Right kidney (tissue), 1 donor: ENCODE measurements at regions not wholly inside any gene's neighbourhood (a gene's known extent, or its start where the extent isn't known, plus 50 kb on each side); places are given as distances from the start of the nearest gene placed in this dataset.
"Not testable (repeated sequence)": the region's sequence is repeated elsewhere in the genome, so short reads cannot be mapped to it uniquely, and the experiment has no call there.

Experiments used
- DNase-seq: peaks from one replicate; pipeline ENCODE4 v3.0.0-alpha.2; 2016

GRCh38 chr4:85166318-85166717 lies 199.8 kb upstream of the WDFY3 start:
- DNase-seq = no peak

DNA sequence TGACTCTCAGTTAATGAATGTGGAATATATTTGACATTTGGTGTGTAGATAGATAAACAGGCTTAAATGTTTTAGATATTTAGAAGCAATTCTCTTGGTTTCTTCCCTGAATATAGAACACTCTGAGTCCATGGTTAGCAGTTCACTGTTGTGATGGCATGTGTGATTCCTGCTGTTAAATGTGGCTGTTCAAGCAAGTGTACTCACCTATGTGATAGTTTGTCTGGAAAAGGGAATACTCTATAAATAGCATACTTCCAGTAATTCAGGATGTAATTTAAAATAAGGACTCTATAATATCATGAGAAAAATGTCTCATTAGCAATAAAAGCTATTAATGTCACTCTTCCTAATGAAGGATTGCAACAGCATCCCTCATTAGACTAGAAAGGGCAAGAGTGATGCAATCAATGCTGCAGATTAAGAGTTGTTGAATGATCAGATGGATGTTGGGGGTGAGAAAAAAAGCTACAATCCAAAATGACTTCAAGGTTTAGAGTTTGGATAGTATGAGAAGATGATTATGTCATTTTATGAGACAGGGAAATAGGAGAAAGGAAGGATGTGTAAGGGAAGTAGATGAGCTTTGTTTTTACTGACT lies 201.8 kb upstream of the WDFY3 start:
- no peak for DNase-seq

- no peak for DNase-seq
Observed at GRCh38 chr4:85170241-85170640, 203.8 kb upstream of the WDFY3 start.

- DNase-seq = no peak
Observed at GRCh38 chr4:85175190-85175589, 208.7 kb upstream of the WDFY3 start.

DNA sequence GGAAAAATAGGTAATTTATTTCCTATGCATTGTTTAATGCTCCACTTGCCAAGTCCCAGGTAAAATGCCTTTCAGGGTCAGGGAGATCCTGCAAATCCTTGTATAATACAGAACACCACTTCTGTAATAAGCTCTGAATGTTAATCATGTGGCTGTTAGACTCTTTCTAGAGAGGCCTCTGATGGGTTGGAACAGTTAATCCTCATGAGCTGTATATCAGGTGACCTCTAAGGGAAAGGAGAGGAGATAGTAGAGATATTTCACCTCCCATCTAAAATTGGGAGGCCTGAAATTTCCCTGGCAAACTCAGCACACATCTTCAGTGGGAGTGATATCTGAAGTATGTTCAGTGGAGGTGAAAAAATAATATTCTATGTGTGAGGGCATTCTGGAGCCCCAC lies 210.6 kb upstream of the WDFY3 start:
- DNase-seq = no peak

DNA sequence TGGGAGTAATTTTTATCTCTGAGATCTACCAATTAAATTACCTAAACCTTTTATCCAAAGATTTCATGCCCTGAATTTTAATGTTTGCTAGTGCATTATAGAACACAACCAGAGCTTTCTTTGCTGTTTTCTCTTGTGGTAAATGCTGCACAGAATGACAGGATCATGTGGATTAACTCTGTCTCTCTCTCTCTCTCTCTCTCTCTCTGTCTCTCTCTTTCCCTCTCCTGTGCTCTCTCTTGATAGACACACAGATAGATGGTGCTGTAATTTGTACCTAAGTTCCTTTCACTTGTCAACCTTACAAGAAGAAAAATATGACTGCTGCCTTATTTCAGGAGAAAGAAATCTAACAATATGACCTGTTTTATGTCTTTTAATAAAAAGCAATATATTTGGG lies 211.2 kb upstream of the WDFY3 start:
- DNase-seq = no peak

GRCh38 chr4:85180533-85180932 lies 214.0 kb upstream of the WDFY3 start:
- no peak for DNase-seq

DNA sequence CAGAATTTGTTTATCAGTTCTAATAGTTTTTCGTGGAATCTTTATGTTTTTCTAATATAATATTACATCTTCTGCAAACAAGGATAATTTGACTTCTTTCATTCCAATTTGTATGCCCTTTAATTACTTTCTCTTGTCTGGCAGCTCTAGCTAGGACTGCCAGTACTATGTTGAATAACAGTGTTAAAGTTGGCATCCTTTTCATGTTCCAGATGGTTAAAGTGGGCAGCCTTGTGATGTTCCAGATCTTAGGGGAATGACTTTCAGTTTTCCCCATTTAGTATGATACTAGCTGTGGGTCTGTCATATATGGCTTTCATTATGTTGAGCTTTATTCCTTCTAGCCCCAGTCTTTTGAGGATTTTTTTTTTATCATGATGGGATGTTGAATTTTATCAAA lies 220.6 kb upstream of the WDFY3 start:
- no peak for DNase-seq

DNA sequence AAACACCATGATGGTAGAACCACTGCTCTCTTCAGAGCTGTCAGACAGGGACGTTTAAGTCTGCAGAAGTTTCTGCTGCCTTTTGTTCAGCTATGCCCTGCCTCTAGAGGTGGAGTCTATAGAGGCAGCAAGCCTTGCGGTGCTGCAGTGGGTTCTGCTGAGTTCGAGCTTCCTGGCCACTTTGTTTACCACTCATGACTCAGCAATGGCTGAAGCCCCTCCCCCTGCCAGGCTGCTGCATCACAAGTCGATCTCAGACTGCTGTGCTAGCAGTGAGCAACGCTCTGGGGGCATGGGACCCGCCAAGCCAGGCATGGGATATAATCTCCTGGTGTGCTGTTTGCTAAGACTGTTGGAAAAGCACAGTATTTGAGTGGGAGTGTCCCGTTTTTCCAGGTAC lies 229.5 kb upstream of the WDFY3 start:
- not testable (repeated sequence) for DNase-seq

DNA sequence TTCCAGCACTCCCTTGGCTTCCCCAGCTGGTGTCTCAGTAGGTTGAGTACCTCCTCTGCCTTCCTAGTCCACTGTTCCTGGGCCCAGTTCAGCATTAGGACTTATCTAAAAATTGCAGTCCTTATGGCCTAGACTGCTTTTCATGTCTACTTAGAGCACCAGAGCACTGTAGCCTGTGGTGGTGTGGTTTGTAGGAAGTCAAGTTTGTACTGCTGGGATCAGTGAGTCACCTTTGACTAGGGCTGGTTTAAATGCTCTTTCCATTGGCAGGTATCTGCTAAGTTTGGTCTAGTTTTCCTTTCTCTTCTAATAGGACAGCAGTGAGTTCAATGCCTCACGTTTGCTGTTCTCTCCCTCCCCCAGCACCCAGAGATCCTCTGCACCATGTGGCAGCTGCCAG lies 233.6 kb upstream of the WDFY3 start:
- DNase-seq = no peak

DNA sequence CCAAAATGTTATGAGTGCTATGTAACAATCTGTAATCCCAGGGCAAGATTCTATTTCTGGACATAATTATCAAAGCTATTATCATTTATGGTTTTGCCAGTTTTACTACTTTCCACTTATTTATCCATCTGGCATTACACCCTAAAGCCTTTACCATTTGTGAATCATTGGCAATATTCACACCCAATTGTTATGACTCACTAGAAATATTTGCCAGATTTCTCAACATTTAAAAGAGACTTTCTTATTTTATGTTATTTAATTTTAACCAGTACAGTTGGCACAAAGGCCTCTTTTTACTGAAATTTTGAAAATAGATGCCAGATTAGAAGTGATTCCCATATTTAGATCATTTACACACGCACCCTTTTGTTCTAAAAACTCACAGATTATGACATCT lies 242.7 kb upstream of the WDFY3 start:
- DNase-seq = no peak

GRCh38 chr4:85210353-85210752 lies 243.9 kb upstream of the WDFY3 start:
- DNase-seq = no peak

GRCh38 chr4:85216571-85216970 lies 250.1 kb upstream of the WDFY3 start:
- not testable (repeated sequence) for DNase-seq

- no peak for DNase-seq
Observed at GRCh38 chr4:85218756-85219155, 252.3 kb upstream of the WDFY3 start.

DNA sequence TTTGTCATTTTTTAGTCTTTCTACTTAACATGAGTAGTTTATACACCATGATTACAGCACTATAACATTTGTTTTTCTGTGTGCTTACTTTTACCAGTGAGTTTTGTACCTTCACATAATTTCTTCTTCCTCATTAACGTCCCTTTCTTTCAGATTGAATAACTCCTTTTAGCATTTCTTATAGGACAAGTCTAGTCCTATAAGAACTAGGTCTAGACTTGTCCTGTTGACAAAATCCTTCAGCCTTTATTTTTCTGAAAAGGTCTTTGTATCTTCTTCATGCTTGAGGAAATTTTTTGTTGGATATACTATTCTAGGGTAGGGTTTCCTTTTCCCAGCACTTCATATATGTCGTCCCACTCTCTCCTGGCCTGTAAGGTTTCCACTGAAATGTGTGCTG lies 253.3 kb upstream of the ARHGAP24 start:
- no peak for DNase-seq

DNA sequence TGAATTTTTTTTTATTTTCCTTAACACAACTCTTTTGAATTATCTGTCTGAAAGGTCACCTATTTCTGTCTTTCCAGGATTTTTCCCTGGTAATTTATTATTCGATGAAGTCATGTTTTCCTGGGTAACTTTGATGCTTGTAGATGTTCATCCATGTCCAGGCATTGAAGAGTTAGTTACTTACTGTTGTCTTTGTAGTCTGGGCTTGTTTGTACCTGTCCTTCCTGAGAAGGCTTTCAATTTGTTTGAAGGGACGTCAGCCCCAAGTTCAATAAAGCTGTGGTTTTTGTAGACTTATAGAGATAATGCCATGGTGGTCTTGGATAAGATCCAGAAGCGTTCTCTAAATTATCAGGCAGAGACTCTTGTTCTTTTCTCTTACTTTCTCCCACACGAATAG lies 252.4 kb upstream of the ARHGAP24 start:
- DNase-seq = no peak

GRCh38 chr4:85228264-85228663 lies 246.7 kb upstream of the ARHGAP24 start:
- DNase-seq = no peak

- no peak for DNase-seq
Observed at GRCh38 chr4:85233516-85233915, 241.4 kb upstream of the ARHGAP24 start.

- DNase-seq = no peak
Observed at GRCh38 chr4:85243857-85244256, 231.1 kb upstream of the ARHGAP24 start.

DNA sequence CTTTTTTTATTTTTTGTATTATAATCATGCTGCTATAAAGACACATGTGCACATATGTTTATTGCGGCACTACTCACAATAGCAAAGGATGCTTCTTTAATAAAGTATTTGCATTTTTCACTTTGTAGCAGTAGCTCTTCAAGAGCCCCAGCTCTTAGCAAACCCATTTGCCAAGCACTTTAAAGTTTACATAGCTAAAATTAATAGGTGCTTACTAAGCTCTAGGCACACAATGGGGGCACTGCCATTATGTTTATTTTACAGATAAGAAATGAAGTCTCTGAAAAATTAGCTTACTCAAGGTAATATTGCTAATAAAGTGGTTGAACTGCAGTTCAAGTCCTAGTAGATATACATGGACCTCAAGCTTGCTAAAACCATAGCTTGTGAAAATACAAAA lies 230.3 kb upstream of the ARHGAP24 start:
- no peak for DNase-seq

- no peak for DNase-seq
Observed at GRCh38 chr4:85246055-85246454, 228.9 kb upstream of the ARHGAP24 start.

- DNase-seq = no peak
Observed at GRCh38 chr4:85250852-85251251, 224.1 kb upstream of the ARHGAP24 start.

DNA sequence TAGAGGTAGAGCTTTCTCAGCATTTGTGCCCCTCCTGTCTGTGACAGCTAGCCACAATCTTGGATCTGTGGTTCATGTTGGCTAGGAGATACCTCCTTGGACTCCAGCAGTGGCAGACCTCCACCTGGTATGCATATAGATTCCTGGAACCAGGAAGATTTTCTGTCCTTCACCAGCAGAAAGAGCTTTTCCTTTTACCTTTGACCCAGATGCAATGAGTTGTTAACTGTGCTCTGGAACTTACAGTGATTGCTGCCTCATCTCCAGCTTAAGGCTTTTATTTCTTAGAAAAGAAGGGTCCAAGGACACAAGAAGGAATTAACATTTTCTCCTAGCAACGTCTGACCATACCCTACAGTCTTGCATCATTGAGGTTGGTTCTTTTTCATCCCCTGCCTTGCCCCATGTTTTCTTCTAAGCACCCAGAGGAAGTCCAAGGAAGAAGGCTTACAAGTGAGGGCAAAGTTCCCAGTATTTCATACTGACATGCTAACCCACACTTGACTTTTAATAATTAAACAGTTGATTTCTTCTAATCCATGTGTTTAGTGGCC lies 217.1 kb upstream of the ARHGAP24 start:
- DNase-seq = no peak

GRCh38 chr4:85260064-85260463 lies 214.9 kb upstream of the ARHGAP24 start:
- DNase-seq = no peak

DNA sequence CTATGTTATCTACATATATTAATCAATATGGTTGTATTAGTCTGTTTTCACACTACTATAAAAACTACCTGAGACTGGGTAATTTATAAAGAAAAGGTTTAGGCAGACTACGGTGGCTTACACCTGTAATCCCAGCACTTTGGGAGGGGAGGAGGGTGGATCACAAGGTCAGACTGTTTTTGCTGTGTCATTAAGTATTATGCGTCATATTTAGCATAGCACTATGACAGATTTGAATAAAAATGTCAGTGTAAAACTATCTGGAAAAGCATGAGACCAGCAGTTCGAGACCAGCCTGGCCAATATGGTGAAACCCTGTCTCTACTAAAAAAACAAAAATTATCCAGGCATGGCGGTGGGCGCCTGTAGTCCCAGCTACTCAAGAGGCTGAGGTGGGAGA lies 209.7 kb upstream of the ARHGAP24 start:
- no peak for DNase-seq
